ENCODE measurements at regions not wholly inside any gene's neighbourhood (a gene's known extent, or its start where the extent isn't known, plus 50 kb on each side); places are given as distances from the start of the nearest gene placed in this dataset.
A peak's percentile ranks its signal among the peaks of the same experiment; 100 is the strongest.

GRCh38 chr1:57982852-57983251, 559.0 kb upstream of the DAB1 start:
- no peak for FAIRE-seq

GRCh38 chr1:57976216-57976615, 552.4 kb upstream of the DAB1 start:
- 69 to 76% (median 76%) methylated on average over 5 of the region's 5 CpGs for WGBS, 3 donors
- H3K36me3 ChIP-seq (ENCODE audit: control insufficient read depth in 3 of 3, insufficient read depth in 2 of 3, low read depth in 1 of 3, low read length in 3 of 3), result no peaks in the 10 kb centered on the region
- no peak for FAIRE-seq
- no peaks in the 10 kb centered on the region for H3K4me1 ChIP-seq (ENCODE audit: control insufficient read depth in 3 of 3, insufficient read depth in 2 of 3, low read depth in 1 of 3, low read length in 2 of 3)
- H3K4me3 ChIP-seq (ENCODE audit: low read depth in 1 of 3, low read length in 3 of 3), result no peak overlapping the region
- peaks cover 0 to 3% (median 0%) of the 10 kb centered on the region in 3 donors for H3K27me3 ChIP-seq (ENCODE audit: control insufficient read depth in 3 of 3, insufficient read depth in 3 of 3, low read length in 3 of 3)
- H3K9me3 ChIP-seq (ENCODE audit: control insufficient read depth in 2 of 2, insufficient read depth in 1 of 2, low read depth in 1 of 2, low read length in 1 of 2), result no peaks in the 10 kb centered on the region
- no peak for DNase-seq
- no peak overlapping the region for H3K27ac ChIP-seq (ENCODE audit: low read depth in 1 of 3, low read length in 2 of 3)

More at GRCh38 chr1:57982852-57983251, 559.0 kb upstream of the DAB1 start:
- H3K4me3 ChIP-seq (ENCODE audit: low read depth in 1 of 3, low read length in 3 of 3), result no peak overlapping the region
- H3K36me3 ChIP-seq (ENCODE audit: control insufficient read depth in 3 of 3, insufficient read depth in 2 of 3, low read depth in 1 of 3, low read length in 3 of 3), result no peaks in the 10 kb centered on the region
- DNase-seq, result no peak
- H3K4me1 ChIP-seq (ENCODE audit: control insufficient read depth in 3 of 3, insufficient read depth in 2 of 3, low read depth in 1 of 3, low read length in 2 of 3), result no peaks in the 10 kb centered on the region
- H3K9me3 ChIP-seq (ENCODE audit: control insufficient read depth in 2 of 2, insufficient read depth in 1 of 2, low read depth in 1 of 2, low read length in 1 of 2), result no peaks in the 10 kb centered on the region
- WGBS, 3 donors, result 70 to 75% (median 72%) methylated on average over 4 of the region's 4 CpGs
- no peaks in the 10 kb centered on the region for H3K27me3 ChIP-seq (ENCODE audit: control insufficient read depth in 3 of 3, insufficient read depth in 3 of 3, low read length in 3 of 3)
- H3K27ac ChIP-seq (ENCODE audit: low read depth in 1 of 3, low read length in 2 of 3), result no peak overlapping the region

GRCh38 chr1:57968321-57968720, 544.5 kb upstream of the DAB1 start:
- Histone ChIP-seq H3K27ac (ENCODE audit: low read depth in 1 of 3, low read length in 2 of 3) (no peak overlapping the region), H3K4me1 (ENCODE audit: control insufficient read depth in 3 of 3, insufficient read depth in 2 of 3, low read depth in 1 of 3, low read length in 2 of 3) (no peaks in the 10 kb centered on the region), H3K36me3 (ENCODE audit: control insufficient read depth in 3 of 3, insufficient read depth in 2 of 3, low read depth in 1 of 3, low read length in 3 of 3) (no peaks in the 10 kb centered on the region), H3K4me3 (ENCODE audit: low read depth in 1 of 3, low read length in 3 of 3) (no peak overlapping the region), H3K9me3 (ENCODE audit: control insufficient read depth in 2 of 2, insufficient read depth in 1 of 2, low read depth in 1 of 2, low read length in 1 of 2) (no peaks in the 10 kb centered on the region), H3K27me3 (ENCODE audit: control insufficient read depth in 3 of 3, insufficient read depth in 3 of 3, low read length in 3 of 3) (no peaks in the 10 kb centered on the region)
- no peak for FAIRE-seq
- no peak for DNase-seq
- WGBS, 3 donors, result 77 to 85% (median 83%) methylated on average over 5 of the region's 5 CpGs

- Histone ChIP-seq H3K9me3 (ENCODE audit: control insufficient read depth in 2 of 2, insufficient read depth in 1 of 2, low read depth in 1 of 2, low read length in 1 of 2) (no peaks in the 10 kb centered on the region), H3K27me3 (ENCODE audit: control insufficient read depth in 3 of 3, insufficient read depth in 3 of 3, low read length in 3 of 3) (no peaks in the 10 kb centered on the region), H3K4me3 (ENCODE audit: low read depth in 1 of 3, low read length in 3 of 3) (no peak overlapping the region), H3K27ac (ENCODE audit: low read depth in 1 of 3, low read length in 2 of 3) (no peak overlapping the region), H3K36me3 (ENCODE audit: control insufficient read depth in 3 of 3, insufficient read depth in 2 of 3, low read depth in 1 of 3, low read length in 3 of 3) (no peaks in the 10 kb centered on the region), H3K4me1 (ENCODE audit: control insufficient read depth in 3 of 3, insufficient read depth in 2 of 3, low read depth in 1 of 3, low read length in 2 of 3) (no peaks in the 10 kb centered on the region)
- DNase-seq, result peak in 1 of 2 donors; percentile 40
- no peak for FAIRE-seq
- 23 to 53% (median 40%) methylated on average over 3 of the region's 3 CpGs for WGBS, 3 donors
These were observed 543.0 kb upstream of the DAB1 start for GRCh38 chr1:57966751-57967406.

- no peak overlapping the region for H3K4me3 ChIP-seq (ENCODE audit: low read depth in 1 of 3, low read length in 3 of 3)
- no peak overlapping the region for H3K27ac ChIP-seq (ENCODE audit: low read depth in 1 of 3, low read length in 2 of 3)
- H3K36me3 ChIP-seq (ENCODE audit: control insufficient read depth in 3 of 3, insufficient read depth in 2 of 3, low read depth in 1 of 3, low read length in 3 of 3), result no peaks in the 10 kb centered on the region
- WGBS, 3 donors, result 57 to 66% (median 58%) methylated on average over 5 of the region's 5 CpGs
- no peak for FAIRE-seq
- H3K9me3 ChIP-seq (ENCODE audit: control insufficient read depth in 2 of 2, insufficient read depth in 1 of 2, low read depth in 1 of 2, low read length in 1 of 2), result no peaks in the 10 kb centered on the region
- H3K27me3 ChIP-seq (ENCODE audit: control insufficient read depth in 3 of 3, insufficient read depth in 3 of 3, low read length in 3 of 3), result no peaks in the 10 kb centered on the region
- H3K4me1 ChIP-seq (ENCODE audit: control insufficient read depth in 3 of 3, insufficient read depth in 2 of 3, low read depth in 1 of 3, low read length in 2 of 3), result no peaks in the 10 kb centered on the region
- no peak for DNase-seq
These were observed 542.5 kb upstream of the DAB1 start for GRCh38 chr1:57966340-57966739.

- Histone ChIP-seq H3K4me1 (ENCODE audit: control insufficient read depth in 3 of 3, insufficient read depth in 2 of 3, low read depth in 1 of 3, low read length in 2 of 3) (no peaks in the 10 kb centered on the region), H3K9me3 (ENCODE audit: control insufficient read depth in 2 of 2, insufficient read depth in 1 of 2, low read depth in 1 of 2, low read length in 1 of 2) (no peaks in the 10 kb centered on the region), H3K36me3 (ENCODE audit: control insufficient read depth in 3 of 3, insufficient read depth in 2 of 3, low read depth in 1 of 3, low read length in 3 of 3) (no peaks in the 10 kb centered on the region), H3K4me3 (ENCODE audit: low read depth in 1 of 3, low read length in 3 of 3) (no peak overlapping the region), H3K27me3 (ENCODE audit: control insufficient read depth in 3 of 3, insufficient read depth in 3 of 3, low read length in 3 of 3) (peaks cover 0 to 2% (median 0%) of the 10 kb centered on the region in 3 donors), H3K27ac (ENCODE audit: low read depth in 1 of 3, low read length in 2 of 3) (no peak overlapping the region)
- FAIRE-seq (no peak), DNase-seq (no peak)
- 80 to 86% (median 80%) methylated on average over 6 of the region's 6 CpGs for WGBS, 3 donors
These were observed 539.7 kb upstream of the DAB1 start for GRCh38 chr1:57963581-57963980.

- WGBS, 3 donors, result 57 to 69% (median 60%) methylated on average over 8 of the region's 8 CpGs
- no peaks in the 10 kb centered on the region for H3K36me3 ChIP-seq (ENCODE audit: control insufficient read depth in 3 of 3, insufficient read depth in 2 of 3, low read depth in 1 of 3, low read length in 3 of 3)
- no peaks in the 10 kb centered on the region for H3K9me3 ChIP-seq (ENCODE audit: control insufficient read depth in 2 of 2, insufficient read depth in 1 of 2, low read depth in 1 of 2, low read length in 1 of 2)
- no peak for FAIRE-seq
- DNase-seq, result no peak
- H3K27ac ChIP-seq (ENCODE audit: low read depth in 1 of 3, low read length in 2 of 3), result no peak overlapping the region
- no peak overlapping the region for H3K4me3 ChIP-seq (ENCODE audit: low read depth in 1 of 3, low read length in 3 of 3)
- no peaks in the 10 kb centered on the region for H3K4me1 ChIP-seq (ENCODE audit: control insufficient read depth in 3 of 3, insufficient read depth in 2 of 3, low read depth in 1 of 3, low read length in 2 of 3)
- H3K27me3 ChIP-seq (ENCODE audit: control insufficient read depth in 3 of 3, insufficient read depth in 3 of 3, low read length in 3 of 3), result peaks cover 0 to 2% (median 0%) of the 10 kb centered on the region in 3 donors
These were observed 535.8 kb upstream of the DAB1 start for GRCh38 chr1:57959531-57960241.

- FAIRE-seq, result no peak
- H3K27ac ChIP-seq (ENCODE audit: low read depth in 1 of 3, low read length in 2 of 3), result no peak overlapping the region
- no peaks in the 10 kb centered on the region for H3K9me3 ChIP-seq (ENCODE audit: control insufficient read depth in 2 of 2, insufficient read depth in 1 of 2, low read depth in 1 of 2, low read length in 1 of 2)
These were observed 533.7 kb upstream of the DAB1 start for GRCh38 chr1:57957576-57957975.

More at GRCh38 chr1:57957576-57957975, 533.7 kb upstream of the DAB1 start:
- DNase-seq, result no peak
- WGBS, 3 donors, result 59 to 82% (median 67%) methylated on average over 2 of the region's 2 CpGs
- H3K36me3 ChIP-seq (ENCODE audit: control insufficient read depth in 3 of 3, insufficient read depth in 2 of 3, low read depth in 1 of 3, low read length in 3 of 3), result no peaks in the 10 kb centered on the region
- peaks cover 0 to 2% (median 0%) of the 10 kb centered on the region in 3 donors for H3K27me3 ChIP-seq (ENCODE audit: control insufficient read depth in 3 of 3, insufficient read depth in 3 of 3, low read length in 3 of 3)
- H3K4me3 ChIP-seq (ENCODE audit: low read depth in 1 of 3, low read length in 3 of 3), result no peak overlapping the region
- H3K4me1 ChIP-seq (ENCODE audit: control insufficient read depth in 3 of 3, insufficient read depth in 2 of 3, low read depth in 1 of 3, low read length in 2 of 3), result no peaks in the 10 kb centered on the region

Measured in small intestine (tissue), 7 donors.